GDM1 (cell line): ENCODE measurements at regions not wholly inside any gene's neighbourhood (a gene's known extent, or its start where the extent isn't known, plus 50 kb on each side); places are given as distances from the start of the nearest gene placed in this dataset.
"Not testable (repeated sequence)": the region's sequence is repeated elsewhere in the genome, so short reads cannot be mapped to it uniquely, and the experiment has no call there.

ENCODE experiments used
- DNase-seq: peaks from one replicate; lab custom pipeline; 2025; lab: John Stamatoyannopoulos, UW

- no peak for DNase-seq
Observed at GRCh38 chr16:27600381-27600780, 50.4 kb downstream of the KATNIP start.

GRCh38 chr16:27602103-27602502 is 52.2 kb downstream of the KATNIP start:
- no peak for DNase-seq

- DNase-seq, result not testable (repeated sequence)
Observed at GRCh38 chr16:27605500-27606106, 55.7 kb downstream of the KATNIP start.

GRCh38 chr16:27611340-27611739 is 61.4 kb downstream of the KATNIP start:
- DNase-seq, result no peak

- DNase-seq, result no peak
Observed at GRCh38 chr16:27613238-27613791, 63.4 kb downstream of the KATNIP start.

GRCh38 chr16:27617665-27618064 is 67.7 kb downstream of the KATNIP start:
- DNase-seq, result no peak

GRCh38 chr16:27618165-27618564 is 68.2 kb downstream of the KATNIP start:
- DNase-seq, result no peak

GRCh38 chr16:27618606-27619327 is 68.8 kb downstream of the KATNIP start:
- no peak for DNase-seq

GRCh38 chr16:27620541-27620940 is 70.6 kb downstream of the KATNIP start:
- DNase-seq, result no peak

GRCh38 chr16:27624154-27625049 is 74.5 kb downstream of the KATNIP start:
- DNase-seq, result no peak

- DNase-seq, result no peak
Observed at GRCh38 chr16:27625050-27625697, 75.2 kb downstream of the KATNIP start.

- DNase-seq, result no peak
Observed at GRCh38 chr16:27627136-27627535, 77.2 kb downstream of the KATNIP start.

GRCh38 chr16:27628241-27628942 is 78.4 kb downstream of the KATNIP start:
- no peak for DNase-seq

GRCh38 chr16:27628943-27629462 is 79.1 kb downstream of the KATNIP start:
- DNase-seq, result not testable (repeated sequence)

GRCh38 chr16:27632216-27632615 is 82.3 kb downstream of the KATNIP start:
- no peak for DNase-seq

- DNase-seq, result no peak
Observed at GRCh38 chr16:27633221-27633620, 83.3 kb downstream of the KATNIP start.

- DNase-seq, result no peak
Observed at GRCh38 chr16:27633721-27634120, 83.8 kb downstream of the KATNIP start.

GRCh38 chr16:27634779-27635178 is 84.8 kb downstream of the KATNIP start:
- DNase-seq, result no peak

GRCh38 chr16:27636453-27637240 is 86.7 kb downstream of the KATNIP start:
- no peak for DNase-seq
